ENCODE measurements at regions not wholly inside any gene's neighbourhood (a gene's known extent, or its start where the extent isn't known, plus 50 kb on each side); places are given as distances from the start of the nearest gene placed in this dataset.
"Not testable (repeated sequence)": the region's sequence is repeated elsewhere in the genome, so short reads cannot be mapped to it uniquely, and the experiment has no call there.

- H3K9me3 ChIP-seq (replicated peaks in 1 of 3) = no peaks in the 10 kb centered on the region
- intact Hi-C loops (cut with DNase I) = no loop called here
- no peak for DNase-seq
- H3K4me1 ChIP-seq (replicated peaks in 1 of 2) = no peaks in the 10 kb centered on the region
- no peak overlapping the region for H3K4me3 ChIP-seq
- TF ChIP-seq CTCF (IDR thresholded peaks at IDR 0.05) = no peak
- TF ChIP-seq POLR2A (IDR thresholded peaks at IDR 0.05) = no peak
- no peaks in the 10 kb centered on the region for H3K36me3 ChIP-seq (replicated peaks in 1 of 2)
- H3K27ac ChIP-seq = no peak overlapping the region
- 33 to 56% (median 56%) methylated on average over 1 of the region's 1 CpG for WGBS, 4 donors
- no peaks in the 10 kb centered on the region for H3K27me3 ChIP-seq
These were observed 212.8 kb upstream of the CCDC196 start for GRCh38 chr14:66273261-66273832.

GRCh38 chr14:66278418-66278817 lies 207.8 kb upstream of the CCDC196 start:
- DNase-seq; H3K4me1 ChIP-seq (replicated peaks in 1 of 2); intact Hi-C loops (cut with DNase I); H3K9me3 ChIP-seq (replicated peaks in 1 of 3); H3K4me3 ChIP-seq; H3K36me3 ChIP-seq (replicated peaks in 1 of 2); H3K27ac ChIP-seq; H3K27me3 ChIP-seq: not testable (repeated sequence)
- WGBS, 4 donors = 90 to 95% (median 91%) methylated on average over 3 of the region's 3 CpGs

- DNase-seq = peak; percentile 23 to 76 (median 37)
- intact Hi-C loops (cut with DNase I) = no loop called here
- Histone ChIP-seq H3K4me1 (replicated peaks in 1 of 2) (no peaks in the 10 kb centered on the region), H3K27me3 (no peaks in the 10 kb centered on the region), H3K4me3 (no peak overlapping the region), H3K27ac (peak overlapping the region in 2 of 5 donors; percentile 47 to 75), H3K9me3 (replicated peaks in 1 of 3) (no peaks in the 10 kb centered on the region), H3K36me3 (replicated peaks in 1 of 2) (no peaks in the 10 kb centered on the region)
- 61 to 75% (median 69%) methylated on average over 9 of the region's 9 CpGs for WGBS, 4 donors
- TF ChIP-seq CTCF (IDR thresholded peaks at IDR 0.05) (no peak), POLR2A (IDR thresholded peaks at IDR 0.05) (no peak)
These were observed 205.0 kb upstream of the CCDC196 start for GRCh38 chr14:66281036-66281776.

- intact Hi-C loops (cut with DNase I) = no loop called here
- TF ChIP-seq POLR2A (IDR thresholded peaks at IDR 0.05) = no peak
- TF ChIP-seq CTCF (IDR thresholded peaks at IDR 0.05) = no peak
- H3K36me3 ChIP-seq (replicated peaks in 1 of 2) = no peaks in the 10 kb centered on the region
- H3K4me1 ChIP-seq (replicated peaks in 1 of 2) = no peaks in the 10 kb centered on the region
- no peak overlapping the region for H3K27ac ChIP-seq
- no peaks in the 10 kb centered on the region for H3K9me3 ChIP-seq (replicated peaks in 1 of 3)
- H3K27me3 ChIP-seq = no peaks in the 10 kb centered on the region
- no peak overlapping the region for H3K4me3 ChIP-seq
- no peak for DNase-seq
- WGBS, 4 donors = 37 to 72% (median 49%) methylated on average over 1 of the region's 1 CpG
These were observed 201.8 kb upstream of the CCDC196 start for GRCh38 chr14:66284346-66284745.

GRCh38 chr14:66288511-66288910 lies 197.7 kb upstream of the CCDC196 start:
- H3K9me3 ChIP-seq (replicated peaks in 1 of 3) = no peaks in the 10 kb centered on the region
- H3K27ac ChIP-seq = no peak overlapping the region
- TF ChIP-seq CTCF (IDR thresholded peaks at IDR 0.05) (no peak), POLR2A (IDR thresholded peaks at IDR 0.05) (no peak)
- 93 to 97% (median 96%) methylated on average over 3 of the region's 3 CpGs for WGBS, 4 donors
- H3K4me1 ChIP-seq (replicated peaks in 1 of 2) = no peaks in the 10 kb centered on the region
- no peaks in the 10 kb centered on the region for H3K27me3 ChIP-seq
- intact Hi-C loops (cut with DNase I) = no loop called here
- no peak overlapping the region for H3K4me3 ChIP-seq
- DNase-seq = no peak
- no peaks in the 10 kb centered on the region for H3K36me3 ChIP-seq (replicated peaks in 1 of 2)
